ENCODE measurements at regions not wholly inside any gene's neighbourhood (a gene's known extent, or its start where the extent isn't known, plus 50 kb on each side); places are given as distances from the start of the nearest gene placed in this dataset.

DNA sequence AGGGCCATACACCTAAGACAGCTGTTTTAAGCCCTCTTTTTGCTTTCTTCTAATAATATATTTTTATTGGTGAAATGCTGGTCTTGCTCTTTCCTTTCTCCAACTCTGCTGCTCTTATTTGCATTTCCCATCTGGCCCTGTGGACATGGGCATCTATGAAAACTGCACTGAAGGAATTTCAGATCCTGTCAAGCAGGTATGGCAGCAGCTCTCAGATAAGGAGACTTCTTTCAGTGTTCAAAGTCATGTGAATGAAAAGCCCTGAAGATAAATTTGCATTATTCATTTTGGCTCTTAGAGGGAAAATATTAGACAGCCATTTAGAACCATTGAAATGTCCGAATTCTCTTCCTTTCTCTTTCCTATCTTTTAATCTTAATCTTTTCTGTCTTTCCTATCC is 668.0 kb upstream of the RIOK2 start:
- Histone ChIP-seq H3K36me3 (ENCODE audit: insufficient read depth, low read length, poor library complexity, severe bottlenecking) (no peaks in the 10 kb centered on the region), H3K4me1 (ENCODE audit: insufficient read depth, low read length, poor library complexity, severe bottlenecking) (no peaks in the 10 kb centered on the region), H3K27me3 (replicated peaks; ENCODE audit: insufficient read depth, low read depth, low read length, poor library complexity) (no peaks in the 10 kb centered on the region), H3K27ac (ENCODE audit: low read depth, low read length, poor library complexity, severe bottlenecking) (no peak overlapping the region), H3K9me3 (ENCODE audit: low read depth, low read length, poor library complexity, severe bottlenecking) (no peaks in the 10 kb centered on the region), H3K4me3 (ENCODE audit: low read depth, low read length, poor library complexity, severe bottlenecking) (no peak overlapping the region)
- TF ChIP-seq, protein P1, sequence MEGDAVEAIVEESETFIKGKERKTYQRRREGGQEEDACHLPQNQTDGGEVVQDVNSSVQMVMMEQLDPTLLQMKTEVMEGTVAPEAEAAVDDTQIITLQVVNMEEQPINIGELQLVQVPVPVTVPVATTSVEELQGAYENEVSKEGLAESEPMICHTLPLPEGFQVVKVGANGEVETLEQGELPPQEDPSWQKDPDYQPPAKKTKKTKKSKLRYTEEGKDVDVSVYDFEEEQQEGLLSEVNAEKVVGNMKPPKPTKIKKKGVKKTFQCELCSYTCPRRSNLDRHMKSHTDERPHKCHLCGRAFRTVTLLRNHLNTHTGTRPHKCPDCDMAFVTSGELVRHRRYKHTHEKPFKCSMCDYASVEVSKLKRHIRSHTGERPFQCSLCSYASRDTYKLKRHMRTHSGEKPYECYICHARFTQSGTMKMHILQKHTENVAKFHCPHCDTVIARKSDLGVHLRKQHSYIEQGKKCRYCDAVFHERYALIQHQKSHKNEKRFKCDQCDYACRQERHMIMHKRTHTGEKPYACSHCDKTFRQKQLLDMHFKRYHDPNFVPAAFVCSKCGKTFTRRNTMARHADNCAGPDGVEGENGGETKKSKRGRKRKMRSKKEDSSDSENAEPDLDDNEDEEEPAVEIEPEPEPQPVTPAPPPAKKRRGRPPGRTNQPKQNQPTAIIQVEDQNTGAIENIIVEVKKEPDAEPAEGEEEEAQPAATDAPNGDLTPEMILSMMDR (conservative IDR thresholded peaks at IDR 0.05; ENCODE audit: low read depth, low read length), result no peak
- TF ChIP-seq EZH2 (IDR thresholded peaks at IDR 0.05; ENCODE audit: borderline replicate concordance, low read depth, low read length, poor library complexity, severe bottlenecking), result no peak
- ChIA-PET CTCF (interaction anchor here (0.7 kb wide), 1 partner anchor 917 kb away, joined by 3 read pairs; no protein-coding TSS in a partner anchor), POLR2A (ENCODE audit: low non-redundant PET) (no interaction called here)
- intact Hi-C loops (cut with micrococcal nuclease; ENCODE audit: unreplicated experiment), result no loop called here
- DNase-seq (ENCODE audit: low spot score), result no peak
- BruUV-seq (replicated peaks), result no TSS peak

DNA sequence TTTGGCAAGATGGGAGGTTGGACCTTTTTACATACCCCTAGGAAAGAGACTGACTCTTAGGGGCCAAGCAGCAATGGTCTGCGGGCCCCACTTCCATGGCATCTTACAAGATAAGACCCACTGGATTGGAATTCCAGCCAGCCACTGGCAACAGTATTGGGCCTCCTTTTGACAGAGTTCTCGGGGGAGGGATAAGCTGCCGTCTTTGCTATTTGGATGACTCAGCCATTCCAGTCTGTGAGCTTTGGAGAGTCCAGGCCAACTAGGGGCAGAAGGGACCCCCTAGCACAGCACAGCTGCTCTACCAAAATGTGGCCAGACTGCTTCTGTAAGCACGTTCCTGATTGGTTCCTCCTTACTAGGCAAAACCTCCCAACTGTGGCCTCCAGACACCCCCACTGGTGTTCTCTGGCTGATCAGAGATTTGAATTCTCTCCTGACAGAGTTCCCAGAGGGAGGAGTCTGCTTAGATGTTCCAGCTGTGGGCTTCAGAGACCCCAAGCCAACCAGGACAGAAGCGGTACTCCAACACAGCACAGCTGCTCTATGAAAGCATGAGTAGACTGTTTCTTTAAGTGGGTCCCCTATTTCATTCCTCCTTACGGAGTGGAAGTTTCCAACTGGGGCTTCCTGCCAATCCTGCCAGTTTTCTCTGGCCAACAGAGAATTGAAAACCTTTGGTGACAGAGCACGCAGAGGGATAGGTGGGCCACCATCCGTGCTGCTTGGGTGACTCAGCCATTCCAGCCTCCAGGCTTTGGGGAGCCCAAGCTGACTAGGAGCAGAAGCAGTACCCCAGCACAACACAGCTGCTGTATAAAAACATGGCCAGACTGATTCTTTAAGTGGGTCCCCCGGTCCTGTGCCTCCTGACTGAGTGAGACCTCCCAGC is 672.1 kb upstream of the RIOK2 start:
- ChIA-PET POLR2A (ENCODE audit: low non-redundant PET) (no interaction called here), CTCF (interaction anchor here (0.5 kb wide), 1 partner anchor 858 kb away, joined by 3 read pairs; no protein-coding TSS in a partner anchor)
- no peak overlapping the region for H3K4me3 ChIP-seq (ENCODE audit: low read depth, low read length, poor library complexity, severe bottlenecking)
- H3K4me1 ChIP-seq (ENCODE audit: insufficient read depth, low read length, poor library complexity, severe bottlenecking), result no peaks in the 10 kb centered on the region
- DNase-seq (ENCODE audit: low spot score), result peak; percentile 47
- BruUV-seq (replicated peaks), result no TSS peak
- TF ChIP-seq, protein P1 (conservative IDR thresholded peaks at IDR 0.05; ENCODE audit: low read depth, low read length), result no peak
- TF ChIP-seq EZH2 (IDR thresholded peaks at IDR 0.05; ENCODE audit: borderline replicate concordance, low read depth, low read length, poor library complexity, severe bottlenecking), result no peak
- H3K27me3 ChIP-seq (replicated peaks; ENCODE audit: insufficient read depth, low read depth, low read length, poor library complexity), result no peaks in the 10 kb centered on the region
- peaks cover 3% of the 10 kb centered on the region for H3K9me3 ChIP-seq (ENCODE audit: low read depth, low read length, poor library complexity, severe bottlenecking)
- H3K36me3 ChIP-seq (ENCODE audit: insufficient read depth, low read length, poor library complexity, severe bottlenecking), result no peaks in the 10 kb centered on the region
- intact Hi-C loops (cut with micrococcal nuclease; ENCODE audit: unreplicated experiment), result no loop called here
- H3K27ac ChIP-seq (ENCODE audit: low read depth, low read length, poor library complexity, severe bottlenecking), result no peak overlapping the region

DNA sequence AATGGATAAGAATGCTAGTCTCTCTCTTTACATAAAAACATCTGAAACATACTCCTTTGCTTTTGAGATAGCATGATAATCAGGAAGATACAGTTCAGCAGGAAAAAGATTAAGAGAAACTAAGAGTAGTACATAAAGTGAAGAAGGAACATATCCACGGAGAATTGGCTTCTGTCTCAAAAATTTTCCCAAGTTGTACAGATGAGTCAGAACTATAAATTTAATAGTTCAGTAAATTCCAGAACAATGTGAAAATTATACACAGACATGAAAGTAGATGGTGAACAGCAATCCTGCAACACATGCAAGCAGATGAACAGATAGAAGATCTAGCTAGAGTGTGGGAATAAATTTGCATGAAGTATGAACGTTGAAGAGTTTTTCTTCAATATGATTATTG is 691.4 kb upstream of the RIOK2 start:
- no TSS peak for BruUV-seq (replicated peaks)
- Histone ChIP-seq H3K36me3 (ENCODE audit: insufficient read depth, low read length, poor library complexity, severe bottlenecking) (no peaks in the 10 kb centered on the region), H3K27ac (ENCODE audit: low read depth, low read length, poor library complexity, severe bottlenecking) (no peak overlapping the region), H3K4me3 (ENCODE audit: low read depth, low read length, poor library complexity, severe bottlenecking) (no peak overlapping the region), H3K9me3 (ENCODE audit: low read depth, low read length, poor library complexity, severe bottlenecking) (no peaks in the 10 kb centered on the region), H3K27me3 (replicated peaks; ENCODE audit: insufficient read depth, low read depth, low read length, poor library complexity) (peaks cover 10% of the 10 kb centered on the region), H3K4me1 (ENCODE audit: insufficient read depth, low read length, poor library complexity, severe bottlenecking) (no peaks in the 10 kb centered on the region)
- no peak for TF ChIP-seq EZH2 (IDR thresholded peaks at IDR 0.05; ENCODE audit: borderline replicate concordance, low read depth, low read length, poor library complexity, severe bottlenecking)
- TF ChIP-seq, protein P1 (conservative IDR thresholded peaks at IDR 0.05; ENCODE audit: low read depth, low read length), result no peak
- intact Hi-C loops (cut with micrococcal nuclease; ENCODE audit: unreplicated experiment), result no loop called here
- ChIA-PET CTCF (no interaction called here), POLR2A (ENCODE audit: low non-redundant PET) (no interaction called here)
- no peak for DNase-seq (ENCODE audit: low spot score)
